ENCODE measurements at regions not wholly inside any gene's neighbourhood (a gene's known extent, or its start where the extent isn't known, plus 50 kb on each side); places are given as distances from the start of the nearest gene placed in this dataset.

GRCh38 chr1:212507369-212507768 is 74.6 kb downstream of the NENF start:
- no peak for DNase-seq (ENCODE audit: low spot score)
- no peaks in the 10 kb centered on the region for H3K9me2 ChIP-seq (ENCODE audit: insufficient read depth, low read length)
- H3K9me3 ChIP-seq (ENCODE audit: low read length) = no peaks in the 10 kb centered on the region
- intact Hi-C loops (cut with micrococcal nuclease; ENCODE audit: unreplicated experiment) = no loop called here
- H3K4me1 ChIP-seq (ENCODE audit: insufficient read depth, low read length, poor library complexity, severe bottlenecking) = no peaks in the 10 kb centered on the region
- no peak overlapping the region for H3K27ac ChIP-seq (ENCODE audit: low read depth, low read length, poor library complexity, severe bottlenecking)
- H4K20me1 ChIP-seq (ENCODE audit: insufficient read depth, low read length) = no peaks in the 10 kb centered on the region
- H2AFZ ChIP-seq (ENCODE audit: low read length) = no peak overlapping the region
- no TSS peak for BruUV-seq (replicated peaks)
- H3K4me2 ChIP-seq (ENCODE audit: low read length) = no peak overlapping the region
- ChIA-PET CTCF (ENCODE audit: unreplicated experiment) (no interaction called here), POLR2A (interaction anchor here (1.1 kb wide), 1 partner anchor 16 kb away, joined by 3 read pairs; no protein-coding TSS in a partner anchor)
- TF ChIP-seq EZH2phosphoT487 (IDR thresholded peaks at IDR 0.05; ENCODE audit: borderline replicate concordance, low read depth, low read length) = no peak
- TF ChIP-seq CTCF (conservative IDR thresholded peaks at IDR 0.05; ENCODE audit: low read length) = no peak
- H3K36me3 ChIP-seq (ENCODE audit: insufficient read depth, low read length) = no peaks in the 10 kb centered on the region
- H3K4me3 ChIP-seq (ENCODE audit: low read depth, low read length, poor library complexity, severe bottlenecking) = no peak overlapping the region
- no peaks in the 10 kb centered on the region for H3K79me2 ChIP-seq (ENCODE audit: insufficient read depth, low read depth, low read length)

GRCh38 chr1:212512816-212513559 is 80.3 kb downstream of the NENF start:
- no peaks in the 10 kb centered on the region for H4K20me1 ChIP-seq (ENCODE audit: insufficient read depth, low read length)
- H3K4me1 ChIP-seq (ENCODE audit: insufficient read depth, low read length, poor library complexity, severe bottlenecking) = no peaks in the 10 kb centered on the region
- no peaks in the 10 kb centered on the region for H3K79me2 ChIP-seq (ENCODE audit: insufficient read depth, low read depth, low read length)
- no peaks in the 10 kb centered on the region for H3K9me3 ChIP-seq (ENCODE audit: low read length)
- no peak for DNase-seq (ENCODE audit: low spot score)
- no peaks in the 10 kb centered on the region for H3K36me3 ChIP-seq (ENCODE audit: insufficient read depth, low read length)
- H3K4me3 ChIP-seq (ENCODE audit: low read depth, low read length, poor library complexity, severe bottlenecking) = no peak overlapping the region
- no peak overlapping the region for H2AFZ ChIP-seq (ENCODE audit: low read length)
- POLR2A ChIA-PET = no interaction called here
- H3K4me2 ChIP-seq (ENCODE audit: low read length) = no peak overlapping the region
- H3K27ac ChIP-seq (ENCODE audit: low read depth, low read length, poor library complexity, severe bottlenecking) = no peak overlapping the region
- BruUV-seq (replicated peaks) = no TSS peak
- no peaks in the 10 kb centered on the region for H3K9me2 ChIP-seq (ENCODE audit: insufficient read depth, low read length)
- CTCF ChIA-PET (ENCODE audit: unreplicated experiment) = no interaction called here
- intact Hi-C loops (cut with micrococcal nuclease; ENCODE audit: unreplicated experiment) = no loop called here
- TF ChIP-seq EZH2phosphoT487 (IDR thresholded peaks at IDR 0.05; ENCODE audit: borderline replicate concordance, low read depth, low read length) = no peak
- TF ChIP-seq CTCF (conservative IDR thresholded peaks at IDR 0.05; ENCODE audit: low read length) = no peak

DNA sequence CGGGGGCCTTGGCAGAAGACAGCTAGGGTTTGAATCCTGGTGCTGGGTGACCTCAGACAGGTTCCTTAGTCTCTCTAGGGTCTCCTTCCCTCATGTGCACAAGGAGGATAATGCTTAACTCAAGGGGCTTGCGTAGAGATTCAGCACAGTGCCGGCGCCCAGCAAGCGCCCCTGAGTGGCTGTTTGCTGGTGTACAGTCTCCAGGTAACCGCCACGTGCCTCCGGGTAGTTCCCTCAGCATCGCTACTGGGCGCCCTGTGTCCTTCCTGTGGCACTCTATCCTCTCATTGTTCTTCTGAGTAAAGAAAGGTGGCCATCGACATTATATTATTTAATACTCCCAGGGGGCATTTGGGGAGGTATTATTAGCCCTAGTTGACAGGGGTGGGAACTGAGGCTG is 80.9 kb downstream of the NENF start:
- ChIA-PET CTCF (ENCODE audit: unreplicated experiment) (no interaction called here), POLR2A (no interaction called here)
- H3K4me1 ChIP-seq (ENCODE audit: insufficient read depth, low read length, poor library complexity, severe bottlenecking) = no peaks in the 10 kb centered on the region
- TF ChIP-seq EZH2phosphoT487 (IDR thresholded peaks at IDR 0.05; ENCODE audit: borderline replicate concordance, low read depth, low read length) (no peak), CTCF (conservative IDR thresholded peaks at IDR 0.05; ENCODE audit: low read length) (no peak)
- no peak for DNase-seq (ENCODE audit: low spot score)
- H3K27ac ChIP-seq (ENCODE audit: low read depth, low read length, poor library complexity, severe bottlenecking) = no peak overlapping the region
- H3K4me2 ChIP-seq (ENCODE audit: low read length) = no peak overlapping the region
- BruUV-seq (replicated peaks) = no TSS peak
- H4K20me1 ChIP-seq (ENCODE audit: insufficient read depth, low read length) = no peaks in the 10 kb centered on the region
- intact Hi-C loops (cut with micrococcal nuclease; ENCODE audit: unreplicated experiment) = no loop called here
- no peak overlapping the region for H3K4me3 ChIP-seq (ENCODE audit: low read depth, low read length, poor library complexity, severe bottlenecking)
- no peaks in the 10 kb centered on the region for H3K9me2 ChIP-seq (ENCODE audit: insufficient read depth, low read length)
- no peaks in the 10 kb centered on the region for H3K9me3 ChIP-seq (ENCODE audit: low read length)
- no peak overlapping the region for H2AFZ ChIP-seq (ENCODE audit: low read length)
- no peaks in the 10 kb centered on the region for H3K36me3 ChIP-seq (ENCODE audit: insufficient read depth, low read length)
- no peaks in the 10 kb centered on the region for H3K79me2 ChIP-seq (ENCODE audit: insufficient read depth, low read depth, low read length)

Data from OCI-LY7 (cell line).